Heart left ventricle (tissue), 13 donors: ENCODE measurements at regions not wholly inside any gene's neighbourhood (a gene's known extent, or its start where the extent isn't known, plus 50 kb on each side); places are given as distances from the start of the nearest gene placed in this dataset.

Experiments used
- CTCF ChIP-seq, 12 donors: fragments of 200-600 bp; sonication (generic) in 4 of 12; IDR thresholded peaks; one replicate each; pipeline versions ENCODE4 v1.5.0 to v1.8.0; 2018 to 2022; ENCODE audit warnings: antibody characterized with exemption in 12 of 12, mild to moderate bottlenecking in 5 of 12
- POLR2A ChIP-seq, 2 donors: fragments of 450-650 bp; IDR thresholded peaks; one replicate each; pipeline ENCODE4 v1.6.1; 2017; ENCODE audit warnings: antibody characterized with exemption in 2 of 2, mild to moderate bottlenecking in 2 of 2, moderate library complexity in 2 of 2
- donor health status: ischemic (EF 13 %, LVEDD 7.1; RV severe dilation, severe dysfunction).
- donor health status: DM: no; HTN: yes; CAD: no.
- donor health status: DM: no; HTN: no; CAD: no.
- donor health status: ischemic (EF 25% LVEDD 6.9; RV normal size, moderate dysfunction).
- donor health status: ischemic (EF 25% LVEDD 5.7; RV mildly dilated, moderate dysfunction).
- donor health status: ischemic (EF 35%, LVEDD 5.7; RV mildly dilated, moderate dysfunction).
- donor health status: nonischemic (EF 11% LVEDD 7.7; RV severe dilation, severe dysfunction).
- donor health status: DM: yes; HTN: yes; CAD: no.
- donor health status: PGD.
- donor health status: ischemic (EF 29% LVEDD 5.4; RV normal size, mild dysfunction).
- donor health status: nonischemic (EF 23%, LVEDD 6.1; RV moderate dilation, normal function).

DNA sequence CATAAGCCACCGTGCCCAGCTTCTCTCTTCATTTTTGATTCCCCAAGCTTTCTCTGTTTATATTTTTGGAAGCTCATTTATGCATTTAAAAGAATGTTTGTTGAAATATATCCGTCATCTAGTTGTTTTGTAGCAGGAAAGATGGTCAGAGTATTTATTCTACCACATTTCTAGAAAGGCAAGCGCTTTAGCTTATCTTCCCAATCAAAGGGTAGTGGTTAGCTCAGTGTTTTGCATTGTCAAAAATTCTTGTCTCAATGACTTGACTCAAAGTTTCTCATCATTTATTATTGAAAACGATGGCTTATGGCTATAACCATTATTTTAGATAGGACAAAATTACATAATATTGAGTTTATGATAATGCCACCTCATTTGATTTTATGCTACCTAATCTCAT is 116.1 kb upstream of the ZP4 start:
- TF ChIP-seq CTCF (IDR thresholded peaks at IDR 0.05) (no peak), POLR2A (IDR thresholded peaks at IDR 0.05) (no peak)
